ENCODE measurements at regions not wholly inside any gene's neighbourhood (a gene's known extent, or its start where the extent isn't known, plus 50 kb on each side); places are given as distances from the start of the nearest gene placed in this dataset.
"Not testable (repeated sequence)": the region's sequence is repeated elsewhere in the genome, so short reads cannot be mapped to it uniquely, and the experiment has no call there.

- Histone ChIP-seq H3K27me3 (no peaks in the 10 kb centered on the region), H3K4me3 (no peak overlapping the region), H3K9ac (no peak overlapping the region), H3K4me2 (no peak overlapping the region), H3K79me2 (ENCODE audit: low read depth) (no peaks in the 10 kb centered on the region), H4K20me1 (ENCODE audit: low read depth) (no peaks in the 10 kb centered on the region), H3K9me3 (ENCODE audit: low read depth) (no peaks in the 10 kb centered on the region), H3K4me1 (no peaks in the 10 kb centered on the region), H3F3A (ENCODE audit: low read depth) (no peaks in the 10 kb centered on the region), H3K36me3 (no peaks in the 10 kb centered on the region), H2AFZ (replicated peaks) (no peak overlapping the region), H3K27ac (no peak overlapping the region)
- Mint-ChIP-seq H3K4me1 (no peaks in the 10 kb centered on the region), H3K9me3 (no peaks in the 10 kb centered on the region), H3K4me3 (no peak overlapping the region), H3K27ac (no peak overlapping the region), H3K27me3 (ENCODE audit: insufficient read depth, low read depth) (no peaks in the 10 kb centered on the region), H3K36me3 (no peaks in the 10 kb centered on the region)
- TF ChIP-seq EZH2 (IDR thresholded peaks at IDR 0.05) (no peak), CTCF (IDR thresholded peaks at IDR 0.05) (no peak), EZH2phosphoT487 (IDR thresholded peaks at IDR 0.05) (no peak)
- no peak for DNase-seq (ENCODE audit: low spot score)
Measured at GRCh38 chr7:46754140-46754720, 827.7 kb downstream of the TNS3 start.

GRCh38 chr7:46753662-46754061, 828.2 kb downstream of the TNS3 start:
- no peak overlapping the region for H3K9ac ChIP-seq
- H3K4me3 Mint-ChIP-seq = no peak overlapping the region

GRCh38 chr7:46752881-46753366, 829.0 kb downstream of the TNS3 start:
- no peak overlapping the region for H3K4me3 Mint-ChIP-seq
- no peaks in the 10 kb centered on the region for H3K27me3 ChIP-seq
- H2AFZ ChIP-seq (replicated peaks) = no peak overlapping the region
- H3K79me2 ChIP-seq (ENCODE audit: low read depth) = no peaks in the 10 kb centered on the region
- H3F3A ChIP-seq (ENCODE audit: low read depth) = no peaks in the 10 kb centered on the region
- no peaks in the 10 kb centered on the region for H3K4me1 Mint-ChIP-seq
- H3K9ac ChIP-seq = no peak overlapping the region
- no peaks in the 10 kb centered on the region for H3K36me3 Mint-ChIP-seq
- H3K27ac ChIP-seq = no peak overlapping the region
- H3K4me3 ChIP-seq = no peak overlapping the region
- no peak overlapping the region for H3K27ac Mint-ChIP-seq
- H3K27me3 Mint-ChIP-seq (ENCODE audit: insufficient read depth, low read depth) = no peaks in the 10 kb centered on the region
- H4K20me1 ChIP-seq (ENCODE audit: low read depth) = no peaks in the 10 kb centered on the region
- no peaks in the 10 kb centered on the region for H3K36me3 ChIP-seq
- no peaks in the 10 kb centered on the region for H3K9me3 Mint-ChIP-seq
- no peaks in the 10 kb centered on the region for H3K4me1 ChIP-seq
- H3K4me2 ChIP-seq = no peak overlapping the region
- H3K9me3 ChIP-seq (ENCODE audit: low read depth) = no peaks in the 10 kb centered on the region
- no peak for TF ChIP-seq CTCF (IDR thresholded peaks at IDR 0.05)
- no peak for TF ChIP-seq EZH2phosphoT487 (IDR thresholded peaks at IDR 0.05)
- TF ChIP-seq EZH2 (IDR thresholded peaks at IDR 0.05) = no peak
- no peak for DNase-seq (ENCODE audit: low spot score)

More at GRCh38 chr7:46753662-46754061, 828.2 kb downstream of the TNS3 start:
- TF ChIP-seq CTCF (IDR thresholded peaks at IDR 0.05) = no peak
- TF ChIP-seq EZH2 (IDR thresholded peaks at IDR 0.05) = no peak
- Histone ChIP-seq H3K36me3 (no peaks in the 10 kb centered on the region), H3K4me1 (no peaks in the 10 kb centered on the region), H2AFZ (replicated peaks) (no peak overlapping the region), H3F3A (ENCODE audit: low read depth) (no peaks in the 10 kb centered on the region), H3K27me3 (no peaks in the 10 kb centered on the region), H3K9me3 (ENCODE audit: low read depth) (no peaks in the 10 kb centered on the region), H3K79me2 (ENCODE audit: low read depth) (no peaks in the 10 kb centered on the region), H4K20me1 (ENCODE audit: low read depth) (no peaks in the 10 kb centered on the region), H3K27ac (no peak overlapping the region), H3K4me3 (no peak overlapping the region), H3K4me2 (no peak overlapping the region)
- H3K9me3 Mint-ChIP-seq = no peaks in the 10 kb centered on the region
- H3K27ac Mint-ChIP-seq = no peak overlapping the region
- DNase-seq (ENCODE audit: low spot score) = no peak
- H3K27me3 Mint-ChIP-seq (ENCODE audit: insufficient read depth, low read depth) = no peaks in the 10 kb centered on the region
- H3K36me3 Mint-ChIP-seq = no peaks in the 10 kb centered on the region
- no peaks in the 10 kb centered on the region for H3K4me1 Mint-ChIP-seq

GRCh38 chr7:46751927-46752723, 829.8 kb downstream of the TNS3 start:
- not testable (repeated sequence) for H3K4me2 ChIP-seq; H3K4me1 Mint-ChIP-seq; H3K27me3 Mint-ChIP-seq (ENCODE audit: insufficient read depth, low read depth); H3K27me3 ChIP-seq; H3K9ac ChIP-seq; H3K36me3 Mint-ChIP-seq; H4K20me1 ChIP-seq (ENCODE audit: low read depth); H3K4me3 ChIP-seq; H3K27ac Mint-ChIP-seq; H3K27ac ChIP-seq; DNase-seq (ENCODE audit: low spot score); H3K36me3 ChIP-seq; H3K79me2 ChIP-seq (ENCODE audit: low read depth); H2AFZ ChIP-seq (replicated peaks); H3K4me3 Mint-ChIP-seq; H3K9me3 Mint-ChIP-seq; H3K4me1 ChIP-seq; H3F3A ChIP-seq (ENCODE audit: low read depth); H3K9me3 ChIP-seq (ENCODE audit: low read depth)
